Stimulated activated CD4-positive, alpha-beta T cell treated with anti-CD3 and anti-CD28 coated beads, Interleukin-15, amount 100 ng/mL, for 1 hour (primary cell): ENCODE measurements at regions not wholly inside any gene's neighbourhood (a gene's known extent, or its start where the extent isn't known, plus 50 kb on each side); places are given as distances from the start of the nearest gene placed in this dataset.

Experiments used
- DNase-seq, 2 donors: peaks; one replicate each; pipeline ENCODE4 v3.0.0-alpha.2; 2020; ENCODE audit warnings: low read depth in 1 of 2, low spot score in 1 of 2

DNA sequence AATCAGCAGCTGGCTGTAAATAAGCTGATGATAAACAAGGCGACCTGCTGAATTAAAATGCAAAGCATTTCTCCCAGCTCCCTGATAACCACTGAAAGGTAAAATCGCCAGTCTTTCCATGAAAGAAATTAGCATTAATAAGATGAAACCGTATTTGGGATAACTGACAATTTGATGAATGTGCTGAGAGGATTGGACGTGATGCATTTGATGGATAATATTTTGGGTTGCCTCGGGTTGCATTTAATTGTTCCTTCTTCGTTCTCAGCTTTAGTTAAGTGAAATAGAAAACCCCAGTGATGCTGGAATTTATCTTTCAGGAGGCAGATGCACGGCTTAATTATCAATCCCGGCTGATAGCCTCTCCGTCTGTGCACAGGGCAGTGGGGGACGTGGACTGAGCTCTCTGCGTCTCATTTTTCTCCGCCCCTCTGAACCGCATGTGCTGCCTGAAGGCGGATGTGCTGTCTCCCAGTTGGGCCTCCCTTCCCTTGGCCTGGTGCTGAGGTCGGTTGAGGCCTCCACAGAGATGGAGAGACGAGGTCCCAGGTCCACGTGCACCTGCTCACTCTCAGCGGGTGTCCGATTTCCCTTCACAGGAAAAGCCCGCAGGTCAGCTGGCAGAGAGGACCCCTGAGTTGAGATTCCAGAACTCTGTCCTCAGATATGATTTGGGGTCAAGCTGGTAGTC lies 846.2 kb downstream of the BRD1 start:
- DNase-seq, result no peak

DNA sequence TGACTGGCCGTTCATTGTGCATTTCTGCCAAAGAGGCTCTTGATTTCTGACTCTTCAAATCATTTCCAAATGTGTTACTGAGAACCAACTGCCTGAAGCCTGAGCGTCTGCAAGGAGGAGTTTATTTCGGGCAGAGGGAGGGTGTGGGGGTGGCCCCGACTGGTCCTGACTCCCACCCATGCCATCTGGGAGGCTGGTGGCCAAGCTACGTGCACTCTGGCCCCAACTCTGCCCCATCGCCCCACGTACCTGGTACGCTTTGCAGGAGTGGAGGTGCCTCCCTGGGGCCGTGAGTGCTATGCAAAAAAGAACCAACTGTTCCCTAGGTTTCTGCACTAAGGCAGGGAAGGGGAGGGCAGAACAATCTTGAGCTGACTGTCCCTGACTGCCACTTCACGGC lies 846.8 kb downstream of the BRD1 start:
- no peak for DNase-seq

DNA sequence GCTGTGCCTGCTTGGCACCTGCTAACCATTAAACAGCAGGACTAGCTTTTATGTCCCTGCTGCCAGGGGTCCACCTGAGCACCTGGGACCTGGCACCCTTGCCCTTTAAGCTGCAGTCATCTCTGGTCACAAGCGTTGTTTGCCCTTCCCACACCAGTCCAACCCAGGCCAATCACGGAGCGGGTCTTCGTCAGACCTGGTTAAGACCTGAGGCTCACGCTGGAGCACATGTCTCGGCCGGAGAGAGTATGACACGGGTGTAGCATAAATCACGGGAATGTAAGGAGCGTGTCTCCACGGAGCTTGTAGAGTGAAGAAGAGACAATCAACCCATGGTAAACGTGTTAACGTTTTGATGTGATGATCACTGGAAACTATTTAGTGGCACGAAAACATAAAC lies 847.3 kb downstream of the BRD1 start:
- DNase-seq, result no peak

DNA sequence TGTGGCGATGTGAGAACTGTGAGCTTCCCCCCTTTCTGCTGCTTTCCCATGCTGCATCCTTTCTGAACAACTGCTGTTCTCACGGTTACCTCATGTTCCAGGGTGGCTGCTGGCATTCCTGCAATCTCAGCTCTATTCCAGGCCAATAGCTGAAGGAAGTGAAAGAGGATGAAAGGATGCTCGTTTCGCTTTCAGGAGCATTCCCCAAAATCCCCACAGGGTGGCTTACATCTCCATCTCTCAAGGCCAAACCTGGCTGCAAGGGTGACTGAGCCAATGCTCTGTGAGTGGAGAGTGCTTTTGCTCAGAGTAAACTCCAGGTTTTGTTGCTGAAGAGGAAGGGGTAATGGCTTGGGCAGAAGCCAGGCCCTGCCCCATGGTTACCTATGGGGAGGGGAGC lies 848.2 kb downstream of the BRD1 start:
- DNase-seq, result no peak

DNA sequence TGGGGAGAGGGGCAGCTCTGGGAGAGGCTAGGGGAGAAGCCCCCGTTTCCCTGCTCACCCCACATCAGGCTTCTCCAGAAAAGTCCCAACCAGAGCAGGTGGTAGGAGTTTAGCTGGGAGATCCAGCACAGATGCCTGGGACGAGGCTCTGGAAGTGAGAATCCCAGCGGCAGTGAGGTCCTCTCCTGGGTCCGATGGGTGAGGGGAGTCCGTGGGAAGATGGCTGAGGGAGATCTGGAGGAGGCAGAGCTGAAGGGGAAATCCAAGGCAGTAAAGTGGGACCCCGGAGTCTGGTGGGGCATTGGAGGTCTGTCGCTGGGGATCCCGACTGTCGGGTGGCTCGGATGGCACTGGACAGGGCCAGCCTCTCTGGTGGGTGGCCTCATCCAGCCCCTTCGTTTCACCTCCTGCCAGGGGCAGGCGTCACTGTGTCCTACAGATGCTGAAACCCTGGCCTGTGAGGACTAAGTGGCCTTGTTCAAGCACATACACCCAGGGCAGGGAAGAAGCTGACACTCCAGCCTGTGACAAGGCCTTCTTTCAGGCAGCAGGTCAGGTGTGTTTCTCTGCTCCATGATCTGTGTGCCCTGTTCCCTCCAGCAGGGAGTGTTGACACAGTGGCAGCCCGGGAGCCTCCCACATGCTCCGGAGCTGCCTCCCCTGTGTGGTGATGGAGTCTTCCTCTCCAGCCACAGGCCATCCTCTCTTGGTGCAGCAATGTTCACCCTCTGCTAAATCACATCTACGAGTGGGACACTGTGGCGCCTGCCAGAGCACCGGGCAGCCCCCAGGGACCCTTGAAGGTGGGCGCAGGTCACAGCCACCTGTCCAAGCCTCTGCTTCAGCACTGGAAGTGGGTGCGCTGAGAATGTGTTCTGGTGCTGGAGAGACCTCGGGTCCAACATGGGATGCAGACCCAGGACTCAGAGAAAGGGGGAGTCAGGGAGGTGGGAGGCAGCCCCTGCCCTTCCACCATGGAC lies 850.8 kb downstream of the BRD1 start:
- DNase-seq, result no peak

DNA sequence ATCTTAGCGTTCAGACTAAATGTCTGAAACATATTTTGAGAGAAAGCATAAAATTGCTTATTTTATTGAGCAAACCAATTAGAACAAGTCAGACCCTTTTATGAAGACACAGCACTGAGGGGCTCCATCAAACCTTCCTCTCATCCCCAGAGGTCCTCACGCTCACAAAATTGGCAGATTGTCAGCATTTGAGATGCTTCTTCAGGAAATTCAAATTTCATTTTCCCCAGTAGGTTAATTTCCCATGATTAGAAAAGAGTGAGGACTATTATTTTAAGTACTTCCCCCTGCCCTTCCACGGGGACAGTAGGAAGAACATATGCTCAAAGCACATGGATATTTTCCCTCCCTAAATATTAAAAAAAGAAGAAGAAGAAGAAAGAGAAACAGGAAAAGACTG lies 851.8 kb downstream of the BRD1 start:
- no peak for DNase-seq

DNA sequence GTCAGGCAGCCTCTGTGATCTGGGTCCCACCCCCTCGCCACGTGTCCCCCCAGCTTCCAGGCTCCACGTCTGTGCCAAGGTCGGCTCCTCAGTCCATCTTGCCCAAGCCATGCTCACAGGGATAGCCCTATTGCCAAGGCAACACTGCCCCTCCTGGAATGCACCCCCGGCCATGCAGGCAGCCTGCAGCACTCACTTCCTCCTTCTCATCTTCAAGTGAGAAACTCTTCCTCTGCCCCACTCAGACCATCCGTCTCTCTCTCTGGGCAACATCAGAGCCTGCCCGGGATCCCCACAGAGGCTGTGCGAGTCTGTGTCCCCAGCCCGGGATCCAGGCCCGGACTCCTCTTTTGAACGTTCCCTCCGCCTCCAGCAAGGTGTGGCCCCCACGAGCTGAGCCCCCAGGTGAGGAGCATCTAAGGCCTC lies 852.3 kb downstream of the BRD1 start:
- no peak for DNase-seq

DNA sequence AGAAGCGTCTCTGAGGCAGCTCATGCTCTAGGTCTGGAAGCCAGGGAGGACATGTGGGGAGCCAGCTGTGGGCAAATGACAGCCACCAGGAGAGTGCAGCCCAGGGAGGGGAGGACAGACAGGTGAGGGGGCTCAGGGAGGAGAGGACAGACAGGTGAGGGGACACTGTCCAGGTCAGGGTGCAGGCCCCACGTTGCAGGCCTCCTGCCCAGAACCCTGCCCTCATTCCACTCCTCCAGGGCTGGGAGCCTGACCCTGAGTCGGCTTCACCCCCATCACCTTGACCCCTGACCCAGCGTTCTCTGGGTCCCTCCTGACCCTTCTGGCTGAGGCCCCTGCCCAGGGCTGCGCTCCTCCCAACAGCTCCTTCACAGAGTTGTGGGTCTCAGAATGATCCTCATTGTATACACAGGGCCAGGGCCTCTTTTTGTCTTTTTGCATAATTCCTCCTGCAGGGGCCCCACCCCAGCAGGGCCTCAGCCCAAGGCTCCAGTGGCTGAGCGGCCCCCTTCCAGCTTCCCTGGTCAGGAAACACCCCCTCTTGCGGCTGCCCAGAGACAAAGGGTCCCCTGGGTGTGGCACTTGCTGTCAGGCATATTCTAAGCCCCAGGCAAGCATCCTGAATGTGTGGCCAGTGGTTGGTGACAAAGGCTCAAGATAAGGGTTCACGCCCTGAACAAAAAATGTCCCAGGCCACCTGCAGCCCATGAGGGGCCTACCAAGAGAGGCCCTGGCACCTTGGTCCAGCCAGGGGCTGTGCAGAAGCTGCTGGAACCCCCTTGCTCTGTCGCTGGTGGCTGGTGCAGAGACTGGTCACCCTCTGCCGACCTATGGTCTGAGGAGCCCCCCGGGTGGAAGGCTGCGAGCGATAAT lies 853.0 kb downstream of the BRD1 start:
- no peak for DNase-seq

DNA sequence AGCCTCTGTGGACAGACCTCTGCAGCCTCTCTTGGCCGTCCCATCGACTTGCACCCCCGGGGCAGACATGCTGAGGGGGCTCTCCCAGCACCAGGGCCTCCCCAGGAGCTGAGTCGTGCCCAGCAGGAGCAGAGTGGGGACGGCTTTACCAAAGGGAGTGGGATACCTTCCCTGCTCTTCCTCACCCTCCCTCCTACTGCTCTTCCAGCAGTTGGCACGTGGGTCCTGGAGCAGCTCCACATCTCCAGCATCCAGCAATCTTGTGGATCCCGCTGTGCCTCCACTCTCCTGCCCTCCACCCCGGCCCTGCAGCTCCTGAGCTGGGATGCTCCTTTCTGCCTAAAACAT lies 854.0 kb downstream of the BRD1 start:
- DNase-seq, result no peak

DNA sequence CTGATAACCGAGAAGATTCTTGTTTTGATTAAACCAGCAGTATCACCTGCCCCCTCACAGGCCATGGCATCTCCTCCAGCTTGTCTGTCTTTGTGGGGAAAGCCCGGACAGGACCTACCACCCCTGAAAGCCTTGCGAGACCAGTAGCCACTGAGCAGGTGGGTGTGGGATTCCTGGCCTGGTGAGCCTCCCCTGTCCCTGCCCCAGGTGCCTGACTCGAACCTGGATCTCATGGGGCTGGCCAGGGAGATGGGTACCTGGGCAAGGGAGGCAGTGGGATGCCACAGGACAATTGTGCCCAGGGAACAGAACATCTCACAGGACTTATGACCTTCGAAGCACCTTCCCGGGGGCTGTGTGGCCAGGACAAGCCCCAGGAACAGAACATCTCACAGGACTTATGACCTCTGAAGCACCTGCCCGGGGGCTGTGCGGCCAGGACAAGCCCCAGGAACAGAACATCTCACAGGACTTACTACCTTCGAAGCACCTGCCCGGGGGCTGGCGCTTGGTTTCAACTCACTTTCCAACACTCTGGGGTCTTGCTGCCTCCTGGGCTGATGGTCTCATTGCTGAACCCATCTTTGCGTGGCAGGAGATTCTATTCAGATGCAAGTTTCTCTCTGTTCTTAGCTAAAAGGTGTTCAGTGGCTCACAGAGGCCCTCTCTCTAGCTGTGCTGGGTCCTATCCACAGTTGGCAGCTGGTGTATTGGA lies 854.5 kb downstream of the BRD1 start:
- DNase-seq, result no peak

DNA sequence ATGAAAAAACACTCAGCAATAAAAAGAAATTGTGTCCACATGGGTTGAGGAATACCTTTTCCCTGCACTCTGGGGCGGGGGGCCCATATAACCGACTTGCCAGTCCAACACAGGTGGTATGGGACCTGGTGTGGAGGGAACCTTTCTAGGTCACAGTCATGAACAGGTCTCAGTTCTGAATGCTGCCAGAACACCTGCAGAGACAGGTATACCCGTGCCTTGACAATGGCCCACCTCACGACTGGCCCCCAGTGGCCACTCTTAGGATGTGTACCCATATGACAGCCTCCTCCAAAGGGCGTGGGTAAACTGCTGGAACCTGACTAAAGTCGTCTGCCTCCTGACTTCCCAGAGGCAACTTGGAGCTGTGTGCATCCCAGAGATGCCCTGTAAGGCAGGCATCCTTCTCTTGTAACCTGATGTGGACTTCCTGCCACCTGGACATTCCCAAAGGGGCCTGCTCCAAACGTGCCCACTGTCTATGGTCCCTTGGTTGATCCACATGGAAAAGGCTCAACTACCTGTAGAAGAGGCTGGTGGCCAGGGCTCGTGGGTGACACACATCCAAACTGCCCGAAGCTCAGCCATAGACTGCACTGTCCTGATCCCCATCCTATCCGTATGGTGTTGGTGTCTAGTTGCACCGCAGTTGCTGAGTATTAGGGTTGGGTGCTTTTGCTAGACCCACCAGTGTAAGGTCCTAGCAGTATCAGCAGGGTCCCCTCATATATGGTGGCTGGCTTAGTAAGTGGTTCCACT lies 859.3 kb downstream of the BRD1 start:
- no peak for DNase-seq

DNA sequence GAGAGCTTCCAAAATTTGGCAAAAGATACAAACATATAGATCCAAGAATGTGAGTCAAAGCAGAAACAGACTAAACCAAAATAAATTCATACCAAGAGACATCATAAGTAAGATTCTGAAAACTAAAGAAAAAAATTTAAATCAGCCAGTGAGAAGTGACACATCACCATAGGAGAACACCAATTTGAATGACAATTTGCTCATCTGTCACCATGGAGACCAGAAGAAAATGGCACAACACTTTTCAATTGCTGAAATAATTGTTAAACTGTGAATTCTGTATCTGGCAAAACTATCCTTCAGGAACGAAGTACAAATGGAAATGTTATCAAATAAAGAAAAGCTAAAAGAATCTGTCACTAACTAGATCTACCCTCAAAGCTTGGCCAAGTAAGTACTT lies 864.3 kb downstream of the BRD1 start:
- DNase-seq, result no peak

DNA sequence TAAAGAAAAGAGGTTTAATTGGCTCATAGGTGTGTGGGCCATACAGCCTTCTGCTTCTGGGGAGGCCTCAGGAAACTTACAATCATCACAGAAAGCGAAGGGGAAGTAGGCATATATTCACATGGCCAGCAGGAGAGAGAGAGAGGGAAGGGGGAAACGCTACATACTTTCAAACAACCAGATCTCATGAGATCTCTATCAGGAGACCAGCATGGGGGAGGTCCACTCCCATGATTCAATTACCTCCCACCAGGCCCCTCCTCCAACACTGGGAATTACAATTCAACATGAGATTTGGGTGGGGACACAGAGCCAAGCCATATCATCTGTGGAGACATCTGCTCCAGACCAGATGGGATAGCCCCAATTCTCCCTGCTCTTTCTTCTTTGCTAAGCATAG lies 866.0 kb downstream of the BRD1 start:
- no peak for DNase-seq

DNA sequence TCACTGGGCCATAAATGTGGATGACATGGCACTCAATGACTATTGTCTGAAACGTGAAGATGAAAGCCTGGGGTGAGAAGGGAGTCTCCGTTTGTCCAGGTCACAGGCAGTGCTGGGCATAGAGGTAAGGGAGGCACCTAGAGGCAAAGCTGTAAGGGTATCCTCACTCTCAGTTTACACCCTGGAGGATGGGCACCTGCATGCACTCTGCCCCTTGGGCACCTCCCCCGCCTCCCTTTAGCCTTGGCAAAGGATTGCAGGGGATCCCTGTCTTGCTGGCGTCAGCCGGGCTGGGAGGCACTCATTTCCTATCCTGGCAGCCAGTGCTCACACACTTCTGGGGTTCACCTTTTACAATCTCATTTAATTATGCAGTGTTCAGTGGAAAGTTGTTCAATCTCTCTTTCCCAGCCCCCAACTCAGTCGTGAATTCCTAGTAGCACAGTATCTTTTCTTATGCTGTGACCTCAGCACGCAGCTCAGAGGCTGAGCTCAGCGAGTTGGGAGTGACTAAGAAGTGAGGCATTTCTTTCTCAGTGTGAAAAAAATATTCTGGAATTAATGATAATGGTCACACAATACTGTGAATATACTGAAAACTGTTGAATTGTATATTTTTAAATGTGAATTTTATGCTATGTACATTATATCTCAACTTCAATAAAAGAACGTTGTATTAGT lies 866.6 kb downstream of the BRD1 start:
- no peak for DNase-seq

DNA sequence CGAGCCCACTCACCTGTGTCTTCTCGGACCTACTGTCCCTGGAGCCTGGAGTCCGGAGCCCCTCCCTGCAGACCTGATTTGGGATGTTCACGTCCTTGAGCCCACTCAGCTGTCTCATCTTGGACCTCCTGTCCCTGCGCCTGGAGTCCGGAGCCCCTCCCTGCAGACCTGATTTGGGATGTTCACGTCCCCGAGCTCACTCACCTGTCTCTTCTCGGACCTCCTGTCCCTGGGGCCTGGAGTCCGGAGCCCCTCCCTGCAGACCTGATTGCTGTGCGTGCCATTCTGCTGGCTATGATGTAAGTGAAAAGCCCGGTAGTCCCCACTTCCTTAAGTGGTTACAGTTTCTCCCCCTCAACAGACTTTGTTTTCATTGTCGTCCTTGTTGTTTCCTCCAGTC lies 867.1 kb downstream of the BRD1 start:
- no peak for DNase-seq

DNA sequence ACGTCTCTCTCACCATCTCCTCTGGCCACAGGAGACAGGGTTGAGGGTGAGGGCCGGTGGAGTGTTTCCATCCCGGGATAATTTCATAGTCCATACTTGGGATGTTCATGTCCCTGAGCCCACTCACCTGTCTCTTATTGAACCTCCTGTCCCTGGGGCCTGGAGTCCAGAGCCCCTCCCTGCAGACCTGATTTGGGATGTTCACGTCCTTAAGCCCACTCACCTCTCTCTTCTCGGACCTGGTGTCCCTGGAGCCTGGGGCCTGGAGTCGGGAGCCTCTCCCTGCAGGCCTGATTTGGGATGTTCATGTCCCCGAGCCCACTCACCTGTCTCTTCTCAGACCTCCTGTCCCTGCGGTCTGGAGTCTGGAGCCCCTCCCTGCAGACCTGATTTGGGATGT lies 868.2 kb downstream of the BRD1 start:
- no peak for DNase-seq

DNA sequence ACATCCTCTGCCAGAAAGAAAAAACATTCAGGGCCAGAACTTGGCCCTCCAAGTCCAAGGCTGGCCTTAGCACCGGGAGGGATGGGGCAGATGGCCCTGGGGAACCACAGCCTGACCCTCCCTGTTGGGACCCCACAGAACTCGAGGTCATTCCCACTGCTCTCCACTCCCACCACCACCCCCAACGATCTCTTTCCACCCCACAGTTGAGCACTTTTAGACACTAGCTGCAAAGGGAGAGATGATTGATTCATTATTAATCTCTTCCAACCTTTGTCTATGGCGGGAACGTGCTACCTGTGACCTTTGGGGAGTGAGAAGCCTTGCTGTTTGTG lies 869.7 kb downstream of the BRD1 start:
- no peak for DNase-seq

DNA sequence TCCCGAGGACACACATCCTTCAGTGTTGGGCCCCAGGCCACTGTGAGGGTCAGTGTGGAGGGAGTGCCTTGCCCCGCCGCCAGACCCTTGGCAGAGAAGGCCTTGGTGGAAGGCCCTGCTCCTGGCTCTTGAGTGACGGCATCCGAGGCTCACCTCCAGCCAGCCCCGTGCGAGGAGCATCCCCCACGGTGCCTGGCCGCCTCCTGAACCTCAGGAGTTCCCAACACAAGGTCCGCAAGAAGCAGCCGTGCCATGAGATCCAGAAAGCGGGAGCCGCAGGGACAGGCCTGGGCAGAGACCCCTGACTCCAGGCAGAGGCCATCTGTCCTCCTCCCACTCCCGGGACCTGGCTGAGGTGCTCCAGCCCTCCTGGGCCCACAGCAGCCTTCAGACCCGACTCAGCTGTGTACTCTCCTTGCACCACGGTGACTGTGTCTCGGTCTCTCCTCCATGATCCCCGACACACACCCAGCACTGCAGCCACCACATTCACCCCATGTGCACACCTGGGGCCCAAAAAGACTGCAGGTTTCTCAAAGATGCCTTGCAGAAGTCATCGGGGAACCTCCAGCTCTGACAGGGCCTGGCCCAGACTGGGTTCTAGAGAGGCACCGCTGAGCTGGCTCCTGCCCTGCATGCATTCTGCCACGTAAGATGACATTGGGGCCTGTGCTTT lies 870.2 kb downstream of the BRD1 start:
- DNase-seq, result no peak
